RPMI7951 (cell line): ENCODE measurements at regions not wholly inside any gene's neighbourhood (a gene's known extent, or its start where the extent isn't known, plus 50 kb on each side); places are given as distances from the start of the nearest gene placed in this dataset.

Experiments used
- DNase-seq: peaks from one replicate; pipeline ENCODE4 v3.0.0-alpha.2; 2012; ENCODE audit warnings: low read depth

DNA sequence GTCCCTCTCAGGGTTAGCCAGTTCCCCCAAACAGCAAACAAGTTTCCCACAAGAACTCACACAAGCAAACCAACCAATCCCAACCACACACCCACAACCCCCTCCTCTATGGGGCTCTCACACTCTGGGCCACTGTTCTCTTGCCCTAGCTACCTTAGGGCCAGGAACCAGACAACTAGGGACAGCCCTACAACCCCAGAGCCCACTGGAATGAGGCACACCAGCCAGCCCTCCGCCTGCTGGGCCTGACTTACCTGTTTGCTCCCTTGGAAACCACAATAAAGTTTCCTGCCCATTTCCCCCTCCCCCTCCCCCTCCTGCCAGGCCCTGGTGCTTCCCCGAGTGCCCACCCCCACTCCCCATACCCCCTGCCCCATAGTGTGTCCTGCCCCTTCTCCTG lies 132.6 kb downstream of the WDR11 start:
- DNase-seq = no peak

DNA sequence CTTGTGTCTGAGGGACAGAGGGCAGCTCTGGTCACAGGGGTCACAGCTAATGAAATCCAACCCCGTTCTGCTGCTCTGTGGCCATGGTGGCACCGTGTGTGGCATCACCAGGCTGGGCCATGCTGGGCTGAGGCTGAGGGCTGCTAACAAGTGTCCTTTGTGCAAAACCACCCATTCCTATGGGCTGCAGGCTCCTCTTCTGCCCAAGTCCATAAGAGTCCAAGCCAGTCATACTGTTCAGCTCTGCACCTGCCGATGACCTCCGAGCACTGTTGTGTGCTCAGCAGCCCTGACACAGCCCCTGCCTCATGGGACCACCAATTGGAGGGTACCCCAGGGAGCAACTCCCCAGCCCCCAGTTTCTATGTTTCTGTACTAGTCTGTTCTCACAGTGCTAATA lies 133.1 kb downstream of the WDR11 start:
- no peak for DNase-seq

DNA sequence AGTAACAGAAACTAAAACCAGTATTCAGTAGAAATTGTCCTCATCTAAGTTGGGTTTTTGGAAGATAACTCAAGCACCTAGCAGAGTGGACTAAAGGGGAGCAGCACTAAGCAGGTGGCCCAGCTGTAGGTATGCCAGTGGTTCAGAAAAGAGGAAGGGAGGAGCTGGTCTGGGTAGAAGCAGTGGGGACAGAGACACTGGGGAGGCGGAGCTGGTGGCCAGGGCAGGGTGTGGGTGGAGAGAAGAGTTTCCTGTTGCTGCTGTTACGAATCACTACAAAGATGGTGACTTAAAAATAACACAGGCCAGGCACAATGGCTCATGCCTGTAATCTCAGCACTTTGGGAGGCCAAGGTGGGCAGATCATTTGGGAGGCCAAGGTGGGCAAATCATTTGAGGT lies 136.2 kb downstream of the WDR11 start:
- no peak for DNase-seq

DNA sequence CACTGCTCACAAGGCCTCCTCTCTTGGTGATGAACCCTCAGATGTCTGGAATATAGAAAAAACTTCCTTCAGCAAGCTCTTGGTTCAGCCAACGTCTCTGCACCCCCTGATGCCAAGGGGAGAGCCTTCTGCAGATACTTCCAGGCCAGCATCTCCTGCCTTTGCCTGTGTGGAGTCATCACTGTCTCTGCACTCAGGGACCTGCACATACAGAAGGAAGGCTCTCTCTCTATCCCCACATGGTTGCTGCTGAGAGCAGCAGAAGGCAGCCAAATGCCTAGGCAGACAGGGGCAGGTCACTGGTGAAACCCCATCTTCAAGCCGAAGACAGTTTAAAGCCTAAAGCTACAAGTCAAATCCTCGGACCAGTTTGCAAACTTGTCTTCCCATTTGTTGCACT lies 137.6 kb downstream of the WDR11 start:
- no peak for DNase-seq

DNA sequence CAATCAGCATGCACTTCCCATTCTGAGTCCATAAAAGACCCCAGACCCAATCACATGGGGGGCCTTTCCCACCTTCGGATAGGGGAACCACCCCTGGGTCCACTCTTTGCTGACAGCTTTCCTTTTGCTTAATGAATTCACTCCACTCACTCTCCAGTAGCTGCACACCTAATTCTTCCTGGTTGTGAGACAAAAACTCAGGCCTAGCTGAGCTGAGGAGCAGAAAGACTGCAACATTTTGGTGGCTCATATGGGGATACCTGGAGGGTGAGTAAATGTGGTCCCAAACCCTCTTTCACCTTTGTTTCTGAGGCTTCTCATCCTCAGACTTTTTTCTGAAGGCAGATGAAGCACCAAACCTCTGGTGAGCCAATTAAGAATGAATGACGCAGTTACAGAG lies 138.1 kb downstream of the WDR11 start:
- no peak for DNase-seq

DNA sequence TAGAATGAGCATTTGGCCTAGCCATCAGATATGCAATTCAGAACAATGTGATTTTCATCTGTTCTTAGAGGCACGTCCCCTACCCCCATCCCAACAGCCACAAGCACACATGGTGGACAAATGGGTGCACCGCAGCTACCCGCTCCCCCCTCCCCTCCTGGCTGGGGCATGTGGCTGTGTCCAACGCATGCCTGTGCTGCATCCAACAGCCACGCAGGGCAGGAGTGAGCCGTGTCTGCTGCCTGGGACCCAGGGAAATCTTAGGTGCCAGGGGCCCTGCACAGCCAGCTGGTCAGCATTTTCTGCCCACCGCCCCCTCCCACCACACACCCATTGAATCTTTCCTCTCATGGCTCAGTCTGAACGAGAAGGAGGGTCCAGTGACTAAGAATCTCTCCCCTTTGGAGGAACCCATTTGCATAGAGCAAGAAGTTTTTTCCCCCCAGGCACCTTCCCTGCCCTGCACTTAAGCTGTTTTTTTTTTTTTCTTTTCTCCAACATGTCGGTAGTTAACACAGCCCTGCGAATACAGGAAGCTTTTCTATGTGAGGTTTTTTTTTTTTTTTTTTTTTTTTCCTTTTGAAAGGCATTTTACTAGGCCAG lies 138.9 kb downstream of the WDR11 start:
- no peak for DNase-seq

DNA sequence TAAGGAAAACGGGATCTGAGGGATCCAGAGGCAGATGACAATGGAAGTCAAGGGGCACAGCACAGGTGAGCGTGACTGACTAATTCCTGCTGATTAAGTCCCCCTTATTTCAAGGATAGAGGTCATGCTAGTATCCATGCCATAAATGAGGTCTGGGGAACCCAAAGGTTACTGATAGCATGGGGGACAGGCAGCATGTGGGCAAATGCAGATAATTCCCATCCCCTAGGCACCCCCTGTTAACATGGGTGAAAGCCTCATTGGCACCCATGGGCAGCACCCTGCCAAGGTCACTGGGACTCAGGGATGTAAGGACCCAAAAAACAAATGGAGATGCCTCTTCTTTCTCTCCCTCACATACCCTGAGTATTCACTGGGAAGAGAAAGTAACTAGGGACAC lies 139.7 kb downstream of the WDR11 start:
- DNase-seq = no peak

DNA sequence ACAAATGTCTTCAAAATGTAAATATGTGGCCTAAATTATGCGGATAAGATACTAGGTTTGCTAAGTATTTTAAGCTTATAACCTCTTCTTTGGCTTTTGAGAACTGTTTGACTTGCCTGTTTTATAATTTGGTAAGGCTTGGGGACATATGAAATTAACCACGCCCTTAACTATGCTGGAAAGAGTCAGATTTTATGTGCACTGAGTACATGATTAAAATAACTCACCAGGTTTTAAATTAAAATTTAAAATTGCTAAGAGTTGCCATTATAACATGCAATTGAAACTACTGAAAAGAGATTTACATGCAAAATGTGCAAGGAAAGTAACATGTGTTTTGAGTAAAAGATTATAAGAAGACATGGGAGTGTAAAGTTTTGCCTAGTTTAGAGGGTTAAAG lies 141.9 kb downstream of the WDR11 start:
- no peak for DNase-seq

DNA sequence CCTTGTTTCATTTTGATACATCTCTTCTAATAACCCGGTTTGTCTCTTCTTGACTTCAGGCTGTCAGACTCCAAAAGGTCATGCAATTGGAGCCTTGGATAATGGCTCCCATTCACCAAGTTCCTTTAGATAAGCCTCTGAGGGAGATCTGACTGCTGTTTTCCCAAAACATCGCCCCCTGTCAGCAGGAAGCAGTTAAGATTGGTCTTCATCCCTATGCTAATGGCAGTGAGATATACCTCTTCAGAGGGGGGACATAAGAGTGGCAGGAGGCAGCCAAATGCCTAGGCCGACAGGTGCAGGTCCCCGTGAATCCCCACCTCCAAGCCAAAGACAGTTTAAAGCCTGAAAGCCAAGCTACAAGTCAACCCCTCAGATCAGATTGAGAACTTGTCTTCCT lies 144.6 kb downstream of the WDR11 start:
- no peak for DNase-seq

DNA sequence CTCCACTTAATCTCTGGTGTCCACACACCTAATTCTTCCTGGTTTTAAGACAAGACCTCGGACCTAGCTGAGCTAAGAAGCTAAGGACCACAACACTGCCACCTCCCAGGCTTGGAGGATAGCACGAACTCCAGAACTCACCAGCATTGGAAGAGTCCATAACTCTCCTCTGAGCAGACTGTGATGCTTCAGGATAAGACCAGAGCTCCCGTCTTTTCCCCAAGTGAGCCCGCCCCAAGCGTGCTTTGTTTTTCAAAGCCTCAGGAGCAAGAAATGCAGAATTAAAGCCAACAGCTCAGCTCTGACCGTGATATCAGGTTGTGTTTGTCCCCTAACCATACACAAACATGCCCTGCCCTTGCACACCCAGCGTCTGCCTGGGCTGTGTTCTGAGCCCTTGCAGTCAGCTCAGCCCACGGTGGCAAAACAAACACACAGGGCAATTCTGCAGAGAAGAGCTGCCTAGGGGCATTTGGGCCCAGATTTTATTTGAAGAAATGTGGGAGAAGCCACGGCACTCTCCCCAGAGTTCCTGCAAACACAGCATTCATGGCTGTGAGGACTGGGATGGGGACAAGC lies 145.4 kb downstream of the WDR11 start:
- no peak for DNase-seq

DNA sequence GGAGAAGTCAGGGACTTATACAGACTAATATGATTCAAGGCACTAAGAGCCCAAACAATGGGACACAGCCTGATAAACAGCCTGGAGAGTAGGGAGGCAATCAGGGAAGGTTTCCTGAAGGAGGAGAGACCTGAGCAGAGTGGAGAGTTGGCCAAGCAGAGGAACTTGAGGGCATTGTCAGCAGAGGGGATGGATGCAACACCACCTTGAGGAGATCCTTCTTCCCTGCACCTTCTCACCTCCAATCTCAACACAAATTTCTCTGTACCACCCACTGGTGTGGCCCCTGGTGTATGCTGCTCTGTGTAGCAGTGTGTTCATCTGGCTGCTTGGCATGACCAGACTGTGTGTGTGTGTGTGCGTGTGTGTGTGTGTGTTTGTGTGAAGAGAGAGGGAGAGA lies 146.2 kb downstream of the WDR11 start:
- no peak for DNase-seq

DNA sequence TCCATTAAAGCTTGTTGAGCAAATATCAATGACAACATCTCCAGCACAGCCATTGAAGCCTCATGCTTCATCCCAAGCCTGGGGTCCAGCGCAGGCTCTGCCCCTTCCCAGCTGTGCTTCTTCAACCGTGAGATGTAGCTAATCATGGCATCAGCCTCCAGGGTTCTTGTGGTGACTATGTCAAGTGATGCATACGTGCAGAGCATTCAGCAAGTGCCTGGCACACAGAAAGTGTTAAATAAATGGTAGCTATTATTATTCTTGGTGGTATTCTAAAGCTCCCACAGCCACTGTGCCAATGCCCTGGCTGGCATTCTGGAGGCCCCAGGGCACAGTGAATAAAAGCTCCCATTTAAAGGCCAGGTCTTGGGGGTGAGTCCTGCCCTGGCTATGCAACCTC lies 146.6 kb downstream of the WDR11 start:
- no peak for DNase-seq

DNA sequence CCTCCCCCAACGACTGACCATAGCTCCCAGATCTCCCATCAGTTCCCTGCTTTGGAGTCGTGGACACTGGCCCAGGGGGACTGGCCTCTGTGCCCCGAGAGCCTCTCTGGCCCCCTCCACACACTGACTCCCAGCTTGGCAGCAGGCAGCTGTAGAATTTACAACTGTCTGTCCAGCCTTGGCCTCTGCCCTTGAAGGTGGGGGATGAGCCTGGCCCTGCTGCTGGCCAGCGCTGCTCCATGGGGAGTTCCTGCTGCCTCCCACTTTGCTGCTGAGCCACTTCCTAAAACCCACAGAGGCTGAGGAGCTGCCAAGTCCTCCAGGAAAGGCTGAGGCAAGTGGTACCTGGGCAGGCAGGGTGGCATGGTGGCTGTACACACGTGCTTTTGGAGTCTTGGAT lies 147.1 kb downstream of the WDR11 start:
- DNase-seq = no peak

DNA sequence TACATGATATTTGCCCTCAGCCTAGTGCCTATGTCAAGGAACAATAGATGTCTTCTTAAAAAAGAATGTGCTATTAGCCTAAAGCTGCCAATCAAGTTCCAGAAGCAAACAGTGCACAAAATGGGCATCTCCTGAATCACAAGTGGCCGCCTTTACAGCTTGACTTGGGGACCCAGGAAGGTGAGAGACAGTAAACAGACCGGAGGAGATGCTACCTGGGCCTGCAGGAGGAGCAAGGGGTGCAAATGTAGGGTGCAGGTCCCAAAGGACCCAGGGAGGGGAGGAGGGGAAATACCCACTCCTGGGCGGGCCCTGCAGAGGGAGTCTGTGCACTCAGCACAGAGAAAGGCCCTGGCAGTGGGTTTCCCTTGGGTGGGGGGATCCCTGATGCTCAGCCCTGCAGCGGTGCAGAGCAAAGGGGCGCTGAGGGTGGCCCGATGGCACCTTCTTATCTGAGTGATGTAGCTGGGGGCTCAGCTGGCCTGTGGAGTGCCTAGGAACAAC lies 147.7 kb downstream of the WDR11 start:
- no peak for DNase-seq

DNA sequence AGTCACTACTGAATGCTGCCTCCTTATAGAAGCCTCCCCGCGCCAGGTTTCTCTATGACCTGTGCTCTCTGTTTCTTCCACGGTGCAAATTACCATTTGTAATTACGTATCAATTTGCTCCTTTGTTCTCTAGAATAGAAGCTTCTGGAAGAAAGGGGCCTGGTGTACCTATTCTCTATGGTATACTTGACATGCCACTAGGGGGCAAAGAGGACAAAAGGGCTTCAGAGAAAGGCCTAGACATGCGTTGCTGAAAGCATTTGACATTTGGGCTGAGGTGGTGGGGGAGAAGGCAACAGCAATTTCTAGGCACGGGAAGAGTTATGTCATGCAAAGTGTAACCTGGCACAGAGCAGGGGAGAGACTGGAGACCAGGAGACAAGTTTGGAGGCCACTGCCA lies 148.7 kb downstream of the WDR11 start:
- DNase-seq = no peak

DNA sequence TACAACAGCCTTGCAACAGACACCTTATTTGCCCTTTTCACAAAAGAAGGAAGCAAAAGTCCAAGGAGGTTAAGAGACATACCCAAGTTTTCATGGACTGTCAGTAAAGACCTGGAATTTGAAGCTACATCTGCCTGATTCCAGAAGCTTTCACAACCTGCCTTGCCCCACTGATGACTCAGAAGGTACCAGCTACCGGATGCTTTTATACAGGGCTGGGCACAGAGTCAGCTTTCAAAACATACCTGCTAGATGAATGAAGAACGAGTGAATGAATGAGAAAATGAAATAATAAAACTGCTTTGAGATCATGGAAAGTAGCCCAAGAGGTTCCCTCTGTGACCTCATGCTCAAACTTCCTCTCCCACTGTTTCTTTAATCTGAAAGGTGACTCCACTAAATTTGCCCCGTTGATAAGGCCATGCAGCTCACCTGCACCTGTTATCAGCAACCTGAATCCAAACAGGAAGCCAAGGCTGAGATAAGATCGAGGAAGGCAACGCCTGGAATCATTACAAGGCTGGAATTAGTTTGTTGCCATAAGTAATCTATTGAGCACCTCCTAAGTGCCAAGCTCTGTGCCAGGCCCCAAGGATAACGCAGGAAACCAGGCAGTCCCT lies 151.5 kb downstream of the WDR11 start:
- no peak for DNase-seq

DNA sequence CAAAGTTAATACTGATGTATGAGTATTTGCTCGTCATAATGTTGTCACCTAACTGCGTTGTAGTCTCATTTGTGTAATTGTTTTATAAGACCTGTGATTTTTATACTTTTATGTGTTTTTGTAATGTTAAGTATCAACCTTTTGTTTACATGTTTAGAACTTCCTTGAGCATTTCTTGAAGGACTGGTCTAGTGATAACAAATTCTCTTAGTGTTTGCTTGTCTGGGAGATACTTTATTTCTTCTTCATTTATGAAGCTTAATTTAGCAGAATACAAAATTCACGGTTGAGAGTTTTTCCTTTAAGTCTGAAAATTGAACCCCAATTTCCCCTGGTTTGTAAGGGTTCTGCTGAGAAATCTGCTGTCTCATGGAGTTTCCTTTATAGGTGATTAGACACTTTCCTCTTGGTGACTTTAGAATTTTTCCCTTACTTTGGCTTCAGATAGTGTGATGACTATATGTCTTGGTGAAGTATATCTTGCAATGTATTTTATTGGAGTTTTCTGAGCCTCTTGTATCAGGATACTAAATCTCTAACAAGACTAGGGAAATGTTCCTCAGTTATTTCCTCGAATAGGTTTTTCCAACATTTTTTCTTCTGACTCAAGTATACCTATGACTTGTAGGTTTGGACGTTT lies 154.9 kb downstream of the WDR11 start:
- no peak for DNase-seq

DNA sequence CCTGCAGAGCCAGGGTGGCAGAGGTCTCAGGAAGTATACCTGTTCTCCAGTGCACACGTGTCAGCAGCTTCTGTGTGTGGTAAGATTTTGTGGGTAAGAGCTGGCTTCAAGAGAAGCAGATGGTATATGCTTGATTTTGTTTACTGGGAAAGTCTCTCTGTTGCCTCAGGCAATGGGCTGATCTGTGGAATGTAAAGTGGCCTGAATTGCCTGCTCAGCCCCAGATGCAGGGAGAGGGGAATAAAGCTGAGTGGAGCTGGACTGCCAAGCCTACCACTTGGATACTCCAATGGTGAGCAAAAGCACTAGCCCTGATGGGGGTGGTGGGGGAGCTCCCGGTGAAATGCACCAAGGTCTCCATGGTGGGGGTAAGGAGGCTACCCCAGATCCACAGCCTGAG lies 156.1 kb downstream of the WDR11 start:
- DNase-seq = peak; percentile 19

DNA sequence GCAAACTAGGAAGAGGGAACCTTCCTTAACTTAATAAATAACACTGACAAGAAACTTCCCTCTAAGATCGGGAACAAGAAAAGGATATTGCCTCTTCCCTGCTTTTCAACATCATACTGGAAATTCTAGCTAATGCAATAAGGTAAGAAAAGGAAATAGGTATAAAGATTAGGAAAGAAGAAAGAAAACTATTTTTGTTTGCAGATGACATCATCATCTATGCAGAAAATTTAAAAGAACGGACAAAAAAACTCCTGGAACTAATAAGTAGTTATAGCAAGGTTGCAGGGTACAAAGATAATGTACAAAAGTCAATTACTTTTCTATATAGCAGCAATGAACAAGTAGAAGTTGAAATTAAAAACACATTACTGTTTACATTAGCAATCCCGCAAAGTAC lies 164.8 kb downstream of the WDR11 start:
- no peak for DNase-seq

DNA sequence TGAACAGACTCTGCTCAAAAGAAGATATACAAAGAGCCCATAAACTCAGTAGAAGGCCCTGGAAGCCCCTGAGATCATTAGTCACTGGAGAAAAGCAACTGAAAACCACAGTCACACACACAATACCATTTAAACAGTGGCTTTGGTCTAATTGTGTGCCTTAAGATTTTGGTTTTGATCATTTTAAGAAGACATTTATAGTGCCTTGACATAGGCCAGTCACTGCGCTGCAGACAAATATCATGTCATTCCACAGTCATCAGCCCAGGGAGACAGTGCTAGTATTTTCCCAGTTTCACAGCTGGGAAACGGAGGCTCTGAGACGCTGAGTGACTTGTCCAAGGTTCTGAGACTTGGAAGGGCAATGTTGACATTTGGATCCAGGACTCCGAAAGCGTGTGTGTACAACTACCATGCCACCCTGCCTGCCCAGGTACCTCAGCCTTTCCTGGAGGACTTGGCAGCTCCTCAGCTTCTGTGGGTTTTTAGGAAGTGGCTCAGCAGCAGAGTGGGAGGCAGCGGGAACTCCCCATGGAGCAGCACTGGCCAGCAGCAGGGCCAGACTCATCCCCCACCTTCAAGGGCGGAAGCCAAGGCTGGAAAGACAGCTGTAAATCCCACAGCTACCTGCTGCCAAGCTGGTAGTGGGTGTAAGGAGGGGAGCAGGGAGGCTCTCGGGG lies 173.9 kb downstream of the WDR11 start:
- DNase-seq = no peak

DNA sequence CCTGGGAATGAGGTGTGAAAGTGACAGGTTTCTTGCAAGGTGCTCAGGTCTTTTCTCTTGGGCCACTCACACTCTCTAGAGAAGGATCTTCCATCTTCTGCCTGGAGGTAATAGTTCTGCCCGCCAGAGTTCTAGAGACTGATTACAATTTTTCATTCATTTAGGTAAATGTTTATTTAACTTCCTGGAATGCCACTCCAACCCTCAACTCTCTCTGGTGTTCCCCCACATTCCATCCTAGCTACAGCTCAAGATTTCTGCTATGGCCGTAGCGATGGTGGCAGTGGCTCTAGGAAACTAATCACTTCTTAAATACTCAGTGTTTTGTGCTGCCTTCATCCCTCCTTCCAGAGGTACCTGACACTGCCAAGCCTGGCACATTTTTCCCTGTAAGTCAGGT lies 174.6 kb downstream of the WDR11 start:
- no peak for DNase-seq

DNA sequence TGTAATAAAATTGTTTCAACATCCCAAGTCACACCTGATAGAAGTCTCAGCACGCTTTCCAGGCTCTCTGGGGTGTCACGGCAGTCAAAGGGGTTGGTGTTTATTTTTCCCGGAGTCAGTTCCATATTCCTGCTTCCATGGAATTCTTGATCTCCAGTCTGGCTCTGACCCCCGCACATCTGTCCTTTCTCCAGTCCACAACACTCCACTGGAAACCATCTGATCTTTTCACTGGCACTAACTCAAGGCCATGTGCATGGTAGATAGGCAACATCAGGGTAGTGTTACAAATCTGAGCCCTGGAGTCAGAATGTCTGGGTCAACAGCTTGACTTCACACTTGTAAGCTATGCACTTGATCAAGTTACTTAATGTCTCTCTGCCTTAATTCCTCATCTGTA lies 176.2 kb downstream of the WDR11 start:
- DNase-seq = no peak

DNA sequence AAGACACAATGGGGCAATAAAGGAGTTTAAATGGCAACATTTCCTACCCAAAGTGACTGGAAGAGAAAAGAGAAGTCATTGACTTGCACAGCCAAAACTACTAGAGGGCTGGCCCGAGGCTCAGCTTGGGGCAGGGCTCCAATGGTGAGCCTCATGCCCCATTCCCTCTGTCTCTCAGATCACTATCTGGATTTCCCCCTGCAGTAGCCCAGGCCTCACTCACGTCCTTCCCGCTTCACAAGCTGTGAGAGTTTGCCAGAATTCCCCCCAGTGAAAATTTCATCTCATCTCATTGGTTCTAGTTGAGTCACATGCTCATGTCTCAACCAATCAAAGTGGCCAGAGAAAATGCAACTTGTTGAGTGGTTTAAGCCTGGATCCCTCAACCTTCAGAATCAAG lies 181.3 kb downstream of the WDR11 start:
- peak; percentile 3 for DNase-seq
